ENCODE measurements at regions not wholly inside any gene's neighbourhood (a gene's known extent, or its start where the extent isn't known, plus 50 kb on each side); places are given as distances from the start of the nearest gene placed in this dataset.

- no peaks in the 10 kb centered on the region for H3K27me3 ChIP-seq (ENCODE audit: control insufficient read depth, insufficient read depth, low read length)
- H3K4me3 ChIP-seq (ENCODE audit: low read depth, low read length): no peak overlapping the region
- H2AFZ ChIP-seq: no peak overlapping the region
- no peak overlapping the region for H3K4me2 ChIP-seq (ENCODE audit: low read length)
- no peaks in the 10 kb centered on the region for H3K79me2 ChIP-seq
- H3K9ac ChIP-seq: no peak overlapping the region
- H3K4me1 ChIP-seq: no peaks in the 10 kb centered on the region
- no peak overlapping the region for H3K27ac ChIP-seq
- TF ChIP-seq CTCF (IDR thresholded peaks at IDR 0.05): no peak
- H3K36me3 ChIP-seq (ENCODE audit: control insufficient read depth, insufficient read depth, low read length): no peaks in the 10 kb centered on the region
- no peaks in the 10 kb centered on the region for H3K9me3 ChIP-seq (ENCODE audit: control insufficient read depth, low read length)
Measured at GRCh38 chr2:180614776-180615175, 365.6 kb upstream of the UBE2E3 start.

GRCh38 chr2:180609626-180610340 lies 370.6 kb upstream of the UBE2E3 start:
- Histone ChIP-seq H3K9ac (no peak overlapping the region), H3K79me2 (no peaks in the 10 kb centered on the region), H2AFZ (no peak overlapping the region), H3K4me1 (no peaks in the 10 kb centered on the region), H3K27ac (no peak overlapping the region), H3K4me3 (ENCODE audit: low read depth, low read length) (no peak overlapping the region), H3K4me2 (ENCODE audit: low read length) (no peak overlapping the region), H3K27me3 (ENCODE audit: control insufficient read depth, insufficient read depth, low read length) (no peaks in the 10 kb centered on the region), H3K36me3 (ENCODE audit: control insufficient read depth, insufficient read depth, low read length) (no peaks in the 10 kb centered on the region), H3K9me3 (ENCODE audit: control insufficient read depth, low read length) (no peaks in the 10 kb centered on the region)
- TF ChIP-seq CTCF (IDR thresholded peaks at IDR 0.05): no peak

GRCh38 chr2:180607514-180608049 lies 372.8 kb upstream of the UBE2E3 start:
- no peak overlapping the region for H3K27ac ChIP-seq
- no peaks in the 10 kb centered on the region for H3K4me1 ChIP-seq
- H3K36me3 ChIP-seq (ENCODE audit: control insufficient read depth, insufficient read depth, low read length): no peaks in the 10 kb centered on the region
- no peak overlapping the region for H3K9ac ChIP-seq
- H2AFZ ChIP-seq: no peak overlapping the region
- H3K9me3 ChIP-seq (ENCODE audit: control insufficient read depth, low read length): no peaks in the 10 kb centered on the region
- H3K27me3 ChIP-seq (ENCODE audit: control insufficient read depth, insufficient read depth, low read length): no peaks in the 10 kb centered on the region
- H3K4me2 ChIP-seq (ENCODE audit: low read length): no peak overlapping the region
- no peaks in the 10 kb centered on the region for H3K79me2 ChIP-seq
- no peak for TF ChIP-seq CTCF (IDR thresholded peaks at IDR 0.05)
- no peak overlapping the region for H3K4me3 ChIP-seq (ENCODE audit: low read depth, low read length)

- Histone ChIP-seq H3K9me3 (ENCODE audit: control insufficient read depth, low read length) (no peaks in the 10 kb centered on the region), H3K4me1 (peaks cover 14% of the 10 kb centered on the region)
- TF ChIP-seq CTCF (IDR thresholded peaks at IDR 0.05): no peak
Measured at GRCh38 chr2:180604077-180604476, 376.3 kb upstream of the UBE2E3 start.

GRCh38 chr2:180601016-180601415 lies 379.4 kb upstream of the UBE2E3 start:
- TF ChIP-seq CTCF (IDR thresholded peaks at IDR 0.05): no peak
- no peaks in the 10 kb centered on the region for H3K79me2 ChIP-seq
- peaks cover 14% of the 10 kb centered on the region for H3K4me1 ChIP-seq
- H3K27ac ChIP-seq: no peak overlapping the region
- H3K4me2 ChIP-seq (ENCODE audit: low read length): no peak overlapping the region
- no peaks in the 10 kb centered on the region for H3K27me3 ChIP-seq (ENCODE audit: control insufficient read depth, insufficient read depth, low read length)
- H3K4me3 ChIP-seq (ENCODE audit: low read depth, low read length): no peak overlapping the region
- no peak overlapping the region for H3K9ac ChIP-seq
- no peak overlapping the region for H2AFZ ChIP-seq
- H3K9me3 ChIP-seq (ENCODE audit: control insufficient read depth, low read length): no peaks in the 10 kb centered on the region
- no peaks in the 10 kb centered on the region for H3K36me3 ChIP-seq (ENCODE audit: control insufficient read depth, insufficient read depth, low read length)

More at GRCh38 chr2:180604077-180604476, 376.3 kb upstream of the UBE2E3 start:
- Histone ChIP-seq H3K9ac (no peak overlapping the region), H3K4me3 (ENCODE audit: low read depth, low read length) (no peak overlapping the region), H3K79me2 (no peaks in the 10 kb centered on the region), H3K36me3 (ENCODE audit: control insufficient read depth, insufficient read depth, low read length) (no peaks in the 10 kb centered on the region), H3K4me2 (ENCODE audit: low read length) (no peak overlapping the region), H3K27me3 (ENCODE audit: control insufficient read depth, insufficient read depth, low read length) (no peaks in the 10 kb centered on the region), H2AFZ (no peak overlapping the region), H3K27ac (no peak overlapping the region)

Data from parathyroid adenoma (tissue), 2 donors.